DMS153 treated with DMSO at 0.1 percent for 48 hours (cell line): ENCODE measurements at regions not wholly inside any gene's neighbourhood (a gene's known extent, or its start where the extent isn't known, plus 50 kb on each side); places are given as distances from the start of the nearest gene placed in this dataset.
A peak's percentile ranks its signal among the peaks of the same experiment; 100 is the strongest.
"Not testable (repeated sequence)": the region's sequence is repeated elsewhere in the genome, so short reads cannot be mapped to it uniquely, and the experiment has no call there.

Source experiments
- DNase-seq: peaks from one replicate; lab custom pipeline; 2025; ENCODE audit not compliant: unreplicated experiment; lab: John Stamatoyannopoulos, UW

GRCh38 chr16:79845033-79845733, 244.6 kb upstream of the MAF start:
- no peak for DNase-seq

- no peak for DNase-seq
These were observed 244.1 kb upstream of the MAF start for GRCh38 chr16:79844603-79845002.

DNA sequence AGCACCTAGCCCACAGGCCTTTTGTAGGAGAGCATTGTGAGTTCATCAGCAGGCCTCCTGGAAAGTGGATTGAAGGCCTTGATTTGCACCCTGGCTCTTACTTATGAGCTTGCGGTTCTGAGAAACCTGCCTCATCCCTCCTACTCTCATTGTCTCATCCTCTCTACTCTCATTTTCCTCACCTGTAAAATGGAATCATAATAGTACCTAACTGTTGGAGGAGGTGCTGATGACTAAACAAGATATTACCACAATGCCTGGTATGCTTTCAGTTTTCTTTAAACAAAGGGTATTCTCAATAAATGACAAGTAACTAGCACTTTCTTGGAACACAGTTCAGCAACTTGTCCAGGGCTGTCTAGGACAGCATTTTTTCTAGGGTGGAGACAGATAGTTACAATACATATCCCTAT, 243.1 kb upstream of the MAF start:
- DNase-seq, result no peak

DNA sequence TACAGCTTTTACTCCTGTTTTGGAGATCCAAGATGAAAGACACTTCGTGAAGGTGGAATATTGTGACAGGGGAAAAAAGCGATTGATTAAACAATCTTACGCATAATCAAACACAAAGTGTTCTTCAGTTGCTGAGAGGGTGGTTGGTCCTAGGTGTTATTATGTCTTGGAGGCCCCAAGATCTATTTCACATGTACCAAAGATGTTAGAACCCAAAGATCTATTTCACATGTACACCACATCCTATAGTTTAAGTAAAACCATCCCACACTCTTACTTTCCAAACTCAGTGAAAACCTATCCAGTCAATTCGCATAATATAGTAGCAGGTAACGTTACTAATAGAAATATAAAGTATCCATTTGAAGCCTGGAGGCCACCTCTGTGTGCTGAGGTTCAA, 242.6 kb upstream of the MAF start:
- DNase-seq, result no peak

GRCh38 chr16:79842197-79842596, 241.7 kb upstream of the MAF start:
- no peak for DNase-seq

- DNase-seq, result no peak
These were observed 239.2 kb upstream of the MAF start for GRCh38 chr16:79839466-79840341.

GRCh38 chr16:79838496-79839259, 238.1 kb upstream of the MAF start:
- no peak for DNase-seq

- DNase-seq, result no peak
These were observed 235.6 kb upstream of the MAF start for GRCh38 chr16:79836144-79836543.

DNA sequence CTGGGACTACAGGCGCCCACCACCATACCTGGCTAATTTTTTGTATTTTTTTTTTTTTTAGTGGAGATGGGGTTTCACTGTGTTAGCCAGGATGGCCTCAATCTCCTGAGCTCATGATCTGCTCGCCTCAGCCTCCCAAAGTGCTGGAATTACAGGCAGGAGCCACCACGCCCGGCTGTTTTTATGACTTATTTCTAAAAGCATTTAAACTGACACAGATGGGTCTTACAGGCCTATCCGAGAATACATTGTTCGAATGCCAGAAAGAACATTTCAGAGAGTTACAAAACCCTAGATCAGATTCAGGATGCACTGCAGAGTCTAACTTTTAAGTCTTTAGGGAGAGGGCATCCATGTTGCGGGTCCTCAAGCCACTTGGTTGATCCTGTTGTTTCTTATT, 234.7 kb upstream of the MAF start:
- no peak for DNase-seq

- DNase-seq, result no peak
These were observed 234.2 kb upstream of the MAF start for GRCh38 chr16:79834720-79835119.

GRCh38 chr16:79834003-79834402, 233.5 kb upstream of the MAF start:
- not testable (repeated sequence) for DNase-seq

GRCh38 chr16:79833559-79833958, 233.0 kb upstream of the MAF start:
- no peak for DNase-seq

DNA sequence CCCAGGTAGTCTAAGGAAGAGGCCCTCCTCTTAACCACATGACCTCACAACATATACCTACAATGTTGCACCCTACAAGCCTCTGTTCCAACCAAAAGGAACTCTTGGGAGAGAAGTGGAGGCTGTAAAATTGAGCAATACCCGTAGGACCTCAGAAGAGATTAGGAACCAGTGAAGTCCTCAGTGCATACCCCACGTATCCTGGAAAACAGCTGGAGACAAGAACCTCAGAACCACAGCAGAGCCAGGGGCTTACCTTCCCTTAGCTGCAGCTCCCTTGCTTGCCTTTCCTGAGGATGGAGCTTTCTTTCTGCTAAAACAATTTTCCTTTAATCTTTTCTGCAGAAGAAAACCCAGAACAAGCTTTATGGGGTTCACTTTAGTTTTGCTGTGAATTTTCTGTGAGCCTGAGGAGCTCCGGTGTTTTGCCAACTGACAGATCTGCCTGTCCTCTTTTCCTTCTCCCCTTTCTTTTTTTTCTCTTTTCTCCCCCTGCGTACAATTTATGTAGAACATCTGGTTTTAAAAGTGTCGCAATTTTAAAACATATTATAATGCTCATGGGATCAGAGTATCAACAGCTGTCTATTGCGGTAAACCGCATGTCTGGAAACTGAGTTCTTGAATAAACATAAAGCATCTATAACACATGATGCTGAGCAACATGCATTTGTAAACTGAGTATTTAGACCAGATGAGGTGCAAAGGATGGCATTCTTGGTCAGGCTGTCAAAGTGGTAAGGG, 226.4 kb upstream of the MAF start:
- no peak for DNase-seq

GRCh38 chr16:79825002-79825401, 224.5 kb upstream of the MAF start:
- DNase-seq, result no peak

- no peak for DNase-seq
These were observed 223.1 kb upstream of the MAF start for GRCh38 chr16:79823639-79824038.

DNA sequence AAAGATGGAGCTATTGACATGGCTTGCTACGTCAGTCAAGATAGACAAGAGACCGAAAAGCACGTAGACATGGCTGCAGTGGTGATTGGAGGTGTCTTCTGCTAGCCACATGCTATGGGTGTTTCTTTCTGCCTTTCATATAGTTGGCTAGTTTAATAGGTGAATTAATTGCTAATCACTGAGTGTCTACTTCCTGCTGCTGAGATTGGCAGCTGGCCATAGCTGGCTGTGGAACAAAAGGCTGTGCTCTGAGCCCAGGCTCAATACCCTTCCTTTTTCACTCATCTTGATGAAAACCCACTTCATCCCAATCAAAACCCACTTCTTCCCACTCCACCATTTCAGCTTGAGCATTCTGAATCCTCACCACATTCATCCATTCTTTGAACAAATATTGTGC, 221.4 kb upstream of the MAF start:
- peak; percentile 35 for DNase-seq

- no peak for DNase-seq
These were observed 215.6 kb upstream of the MAF start for GRCh38 chr16:79816081-79816497.

DNA sequence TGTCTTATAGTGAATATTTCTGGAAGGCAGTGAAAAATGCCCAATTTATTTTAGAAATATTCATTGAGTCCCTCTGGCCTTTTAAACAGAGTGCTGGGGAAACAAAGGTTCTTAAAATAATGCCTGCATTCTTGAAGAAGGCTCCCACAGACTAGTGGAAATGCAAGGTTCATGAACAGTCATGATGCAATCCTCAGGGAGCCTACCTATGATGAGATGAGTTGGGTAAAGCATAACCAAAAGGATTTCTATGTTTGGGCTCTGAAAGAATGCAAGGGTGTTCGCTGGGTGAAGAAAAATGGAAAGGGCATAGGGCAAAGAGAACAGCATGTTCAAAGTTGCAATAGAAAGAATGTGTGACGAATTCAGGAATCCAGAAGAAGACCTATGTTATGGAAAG, 214.5 kb upstream of the MAF start:
- no peak for DNase-seq

- no peak for DNase-seq
These were observed 213.6 kb upstream of the MAF start for GRCh38 chr16:79814124-79814523.

- DNase-seq, result no peak
These were observed 211.0 kb upstream of the MAF start for GRCh38 chr16:79811541-79811940.
